Retina (tissue), 1 donor: ENCODE measurements at regions not wholly inside any gene's neighbourhood (a gene's known extent, or its start where the extent isn't known, plus 50 kb on each side); places are given as distances from the start of the nearest gene placed in this dataset.

Source experiments
- DNase-seq: peaks from one replicate; pipeline ENCODE4 v3.0.0-alpha.2; 2016

DNA sequence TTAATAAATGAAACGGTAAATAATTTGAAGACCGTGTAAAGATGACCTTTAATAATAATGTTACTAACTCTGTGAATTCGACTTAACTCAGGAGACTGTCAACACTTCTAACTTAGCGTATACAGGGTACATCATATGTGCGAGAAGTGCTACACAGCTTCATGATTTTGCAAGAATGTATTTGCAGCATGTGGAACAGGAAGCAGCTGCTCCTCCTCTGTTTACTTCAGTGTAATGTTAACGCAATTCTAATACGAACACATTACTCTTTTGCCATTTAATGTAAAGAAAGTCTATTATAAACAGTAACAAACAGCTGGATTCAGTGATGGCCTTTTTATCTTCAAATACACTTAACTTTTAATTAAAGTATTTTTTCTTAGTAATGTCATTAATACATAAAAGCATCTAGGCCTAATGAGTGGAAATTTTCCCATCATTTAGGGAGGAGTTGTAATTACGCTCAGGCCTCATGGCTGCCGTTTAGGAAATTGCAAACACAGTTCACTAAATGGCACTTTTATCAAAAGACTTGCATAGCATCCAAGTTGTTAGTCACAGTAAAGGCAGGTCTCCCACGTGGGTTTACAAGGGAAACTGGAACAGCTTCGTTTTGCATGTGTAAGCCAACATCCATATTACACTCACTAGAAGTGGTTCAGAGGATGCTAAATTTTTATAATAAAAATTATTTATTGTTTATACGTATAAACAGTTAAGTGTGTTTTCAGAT is 635.7 kb downstream of the FBXO15 start:
- no peak for DNase-seq

DNA sequence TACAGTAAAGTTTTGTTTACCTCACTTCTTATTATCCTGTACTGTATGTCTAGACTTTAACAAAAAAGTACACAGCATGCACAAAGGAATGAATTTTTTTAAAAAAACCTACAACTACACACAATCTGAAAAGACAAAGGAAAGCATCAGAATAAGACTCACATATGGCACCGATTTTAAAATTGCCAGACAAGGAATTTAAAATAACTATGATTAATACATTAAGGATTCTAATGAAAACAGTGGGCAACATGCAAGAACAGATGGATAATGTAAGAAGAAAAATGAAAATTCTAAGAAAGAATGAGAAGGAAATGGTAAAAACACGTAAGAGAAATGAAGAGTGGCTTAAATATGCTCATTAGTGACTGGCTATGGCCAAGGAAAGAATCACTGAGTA is 638.2 kb downstream of the FBXO15 start:
- DNase-seq = no peak

DNA sequence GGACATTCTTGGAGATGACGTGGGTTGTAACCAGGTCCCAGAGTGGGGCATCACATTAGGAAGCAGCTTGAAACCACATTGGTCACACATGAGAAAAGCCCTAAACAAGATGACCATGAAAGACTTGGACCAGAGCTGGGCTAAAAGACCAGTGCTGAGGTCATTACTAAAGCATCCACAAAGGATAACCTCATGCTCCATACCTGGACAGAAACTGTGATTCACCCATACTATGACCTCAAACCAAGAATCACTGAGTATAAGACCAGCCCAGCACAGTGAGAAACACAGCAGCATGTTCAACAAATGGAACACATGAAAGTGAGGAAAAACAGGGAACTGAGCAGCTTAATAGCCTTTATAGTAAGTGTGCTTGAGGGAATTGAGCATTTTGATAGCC is 635.5 kb upstream of the NETO1 start:
- DNase-seq = no peak

DNA sequence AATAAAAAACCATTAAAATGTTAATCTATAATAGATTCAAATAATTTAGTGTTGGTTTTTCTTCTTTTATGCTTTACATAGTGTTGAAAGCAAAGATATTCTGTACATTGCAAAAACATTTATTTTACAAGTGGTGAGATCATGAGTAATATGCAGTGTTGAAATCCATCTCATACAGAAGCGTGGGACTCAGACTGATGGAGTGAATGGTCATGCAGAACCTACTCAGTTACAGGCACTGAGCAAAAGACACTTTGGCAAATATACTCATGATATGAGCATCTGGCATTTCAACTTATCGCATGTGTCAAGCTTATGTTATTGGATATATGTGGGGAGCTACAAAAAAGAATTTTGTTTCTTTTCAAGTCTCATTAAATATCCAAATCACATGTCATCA is 620.2 kb upstream of the NETO1 start:
- DNase-seq = no peak

DNA sequence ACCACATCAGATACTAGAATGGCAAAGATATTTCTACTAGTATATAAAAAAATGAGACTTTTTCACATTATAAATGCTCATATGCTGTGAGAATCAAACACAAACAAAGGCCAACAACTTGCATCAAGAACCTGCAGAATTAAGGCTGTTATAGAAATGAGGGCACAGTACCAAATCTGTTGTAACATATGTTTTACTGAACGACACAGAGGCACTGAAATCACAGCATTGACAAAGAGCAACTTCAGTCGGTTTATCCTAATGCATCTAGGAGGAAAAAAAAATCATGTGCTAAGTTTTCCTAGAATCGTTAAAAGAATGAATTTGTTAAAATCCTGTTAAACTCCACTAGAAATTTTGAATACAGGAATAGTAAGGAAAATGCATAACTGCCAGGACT is 617.4 kb upstream of the NETO1 start:
- DNase-seq = no peak

DNA sequence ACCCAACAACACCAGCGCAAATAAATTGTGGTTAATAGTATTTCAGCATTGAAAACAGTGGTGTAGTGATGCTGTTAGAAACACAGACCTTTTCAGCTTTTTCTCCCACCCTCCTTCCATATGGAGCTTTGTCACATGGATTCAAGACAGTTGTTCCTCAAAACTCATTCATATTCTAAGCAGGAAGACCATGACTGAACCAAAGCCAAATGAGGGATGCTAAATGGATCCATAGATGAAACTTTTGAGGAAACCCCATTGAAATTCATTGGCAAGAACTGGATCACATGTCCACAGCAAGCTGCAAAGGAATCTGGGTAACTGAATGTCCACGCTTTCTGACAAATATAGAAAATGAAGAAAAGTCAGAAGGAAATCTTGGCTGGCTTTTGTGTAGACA is 615.1 kb upstream of the NETO1 start:
- no peak for DNase-seq

DNA sequence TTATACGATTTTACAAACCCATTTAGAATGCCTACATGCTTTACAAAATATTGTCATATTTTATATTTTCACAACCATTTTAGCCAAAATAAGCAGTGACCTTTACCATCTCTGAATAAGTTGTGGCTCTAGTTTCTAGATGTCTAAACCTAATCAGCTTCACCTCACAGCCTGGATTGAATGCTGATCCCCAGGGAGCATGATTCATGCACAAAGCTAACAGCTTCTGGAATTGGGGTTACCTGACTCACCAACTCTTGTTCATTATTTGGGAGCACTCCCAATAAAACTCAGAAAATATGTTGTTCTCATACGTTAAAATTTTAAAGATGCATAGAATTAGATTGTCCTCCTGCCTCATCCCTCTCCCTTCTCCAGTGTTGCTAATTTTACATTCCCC is 611.7 kb upstream of the NETO1 start:
- no peak for DNase-seq

DNA sequence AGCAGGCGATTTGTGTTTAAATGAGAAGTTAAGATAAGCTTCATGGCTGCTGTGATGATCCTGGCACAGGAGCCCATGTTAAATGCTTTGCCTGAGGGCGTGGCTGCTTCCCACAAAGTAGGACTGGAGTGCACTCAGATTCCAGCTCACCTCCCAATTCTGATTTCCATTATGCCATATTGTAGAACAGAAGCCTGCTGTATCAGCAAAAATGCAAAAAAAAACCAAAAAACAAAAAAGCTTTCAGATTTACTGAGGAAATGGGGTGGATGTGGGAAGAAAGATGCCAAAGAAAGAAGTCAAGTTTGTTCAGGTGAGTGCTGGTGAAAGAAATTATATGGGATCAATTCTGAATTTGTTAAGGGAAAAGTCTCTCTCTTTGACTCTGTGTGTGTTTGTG is 610.4 kb upstream of the NETO1 start:
- DNase-seq = no peak

DNA sequence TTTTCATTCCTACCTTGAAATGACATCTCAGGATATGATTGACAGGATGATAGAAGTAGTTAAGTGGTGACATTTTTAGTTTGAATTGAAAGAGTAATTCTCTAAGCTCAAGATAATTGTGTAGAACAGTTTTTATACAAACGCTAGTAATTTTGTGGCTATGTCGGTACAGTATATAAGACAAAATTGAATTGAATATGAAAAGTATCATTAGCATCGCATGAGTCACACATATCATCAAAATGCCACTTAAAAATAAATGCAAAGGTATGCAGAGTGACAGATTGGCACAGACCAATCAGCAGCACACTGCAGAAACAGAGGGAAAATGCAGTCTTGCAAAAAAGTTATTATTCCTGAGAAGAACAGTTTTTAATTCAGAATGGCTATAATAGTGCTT is 608.2 kb upstream of the NETO1 start:
- DNase-seq = no peak

DNA sequence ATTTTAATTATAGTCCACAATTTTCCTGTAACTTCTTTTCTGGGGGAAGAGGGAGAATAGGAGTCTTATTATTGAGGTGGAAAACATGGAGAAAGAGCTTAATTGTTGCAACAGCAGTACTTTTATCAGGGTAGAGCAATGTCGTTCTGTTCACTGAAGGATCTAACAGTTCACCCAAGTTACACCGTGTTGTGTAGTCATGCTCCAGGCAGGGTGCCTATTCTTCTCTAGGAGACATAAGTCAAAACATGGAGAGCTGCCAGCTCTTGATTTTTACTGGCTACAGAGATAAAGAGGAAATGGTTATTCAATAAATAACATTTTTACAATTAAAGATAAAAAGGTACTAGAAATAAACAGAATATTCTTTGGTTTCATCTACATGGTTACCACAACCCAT is 594.3 kb upstream of the NETO1 start:
- no peak for DNase-seq

DNA sequence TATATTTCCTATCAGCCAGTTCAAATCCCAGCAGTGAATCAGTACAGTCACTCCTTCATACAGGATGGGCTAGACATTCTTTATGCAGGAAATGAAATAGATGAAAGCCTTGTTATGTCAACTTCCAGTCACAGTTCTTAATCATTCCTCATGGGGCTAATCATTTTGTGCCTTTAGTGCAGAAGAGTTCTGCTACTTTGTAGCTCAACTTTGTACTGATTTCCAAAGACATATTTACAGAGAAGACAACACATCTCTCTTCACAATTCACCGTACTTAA is 593.9 kb upstream of the NETO1 start:
- DNase-seq = no peak

DNA sequence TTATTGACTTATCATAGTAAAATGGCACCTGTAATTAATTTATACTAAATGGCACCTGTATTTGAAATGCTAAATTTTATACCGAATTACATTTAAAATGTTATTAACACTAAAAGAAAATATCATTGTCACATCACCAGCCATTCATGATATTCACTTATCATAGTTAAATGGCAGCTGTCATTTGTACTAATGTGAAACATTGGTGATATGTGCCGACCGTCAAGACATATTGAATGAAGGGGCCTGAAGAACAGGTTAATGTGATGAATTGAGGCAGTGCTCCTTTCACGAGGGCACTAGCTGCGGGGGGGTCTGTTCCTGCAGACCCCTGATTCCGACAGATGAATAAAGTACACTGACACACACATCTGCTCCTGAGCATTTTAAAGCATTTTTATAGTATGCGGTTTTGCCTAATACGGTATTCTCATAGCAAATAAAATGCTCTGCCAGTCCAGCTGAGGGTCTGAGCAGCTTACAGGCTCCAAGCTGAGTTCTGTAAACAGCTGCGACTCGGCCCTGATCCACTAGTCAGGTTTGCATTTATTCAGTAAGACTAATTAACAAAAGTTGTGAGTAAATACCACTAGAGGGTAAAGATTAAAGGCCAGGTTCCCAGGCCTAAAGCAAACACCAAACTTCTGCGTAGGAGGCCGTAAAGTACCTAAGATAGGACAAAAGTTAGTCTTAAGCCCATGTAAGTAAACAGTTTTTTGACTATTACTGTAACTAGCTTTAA is 593.4 kb upstream of the NETO1 start:
- DNase-seq = no peak

DNA sequence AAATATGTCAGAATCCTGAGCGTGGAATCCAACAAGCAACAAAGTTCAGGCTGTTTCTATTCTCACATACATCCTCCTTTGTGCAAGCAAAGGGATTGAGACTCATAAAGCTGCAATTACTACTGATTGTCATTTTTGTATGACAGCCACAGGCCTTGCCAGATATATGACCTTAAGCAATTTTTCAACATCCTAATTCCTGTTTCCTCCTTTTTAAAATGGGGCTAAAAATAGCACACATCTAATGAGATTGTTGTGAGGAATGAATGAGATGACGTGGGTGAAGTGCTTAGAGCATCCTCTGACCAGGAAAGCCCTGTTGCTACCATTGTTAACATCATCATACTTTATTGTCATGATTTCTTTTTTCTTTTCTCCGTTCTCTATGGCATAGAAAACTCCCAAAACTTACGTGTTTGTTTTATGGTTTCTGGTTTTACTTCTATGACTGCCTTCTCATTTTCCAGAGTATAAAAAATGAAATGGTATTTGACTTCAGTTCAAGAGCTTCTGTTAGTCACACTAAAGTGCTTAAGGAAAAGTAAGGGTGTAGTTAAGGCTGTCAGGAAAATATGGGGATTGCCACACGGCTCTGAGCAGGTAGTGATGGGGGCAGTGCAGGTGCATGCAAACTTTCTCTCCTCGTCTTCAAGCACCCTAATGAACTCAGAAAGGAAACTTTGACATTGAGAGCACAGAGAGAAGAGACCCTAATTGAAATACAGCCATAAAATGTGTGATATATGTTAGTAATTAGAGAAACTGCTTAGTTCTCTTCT is 590.6 kb upstream of the NETO1 start:
- DNase-seq = no peak

DNA sequence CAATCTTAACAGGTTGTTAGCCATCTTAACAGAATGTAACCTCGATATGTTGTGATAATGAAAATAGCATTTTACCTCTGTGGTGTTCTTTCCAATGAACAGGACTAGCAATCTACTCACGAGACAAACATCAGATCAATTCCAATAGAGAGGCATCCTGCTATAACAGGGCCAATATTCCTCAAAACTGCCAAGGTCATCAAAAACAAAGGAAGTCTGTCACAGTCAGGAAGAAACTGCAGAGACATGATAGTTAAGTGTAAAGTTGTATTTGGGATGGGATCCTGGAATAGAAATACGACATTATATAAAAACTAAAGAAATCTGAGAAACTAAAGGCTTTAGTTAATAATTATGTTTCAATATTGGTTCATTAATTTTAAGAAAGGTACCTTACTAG is 588.9 kb upstream of the NETO1 start:
- DNase-seq = no peak

DNA sequence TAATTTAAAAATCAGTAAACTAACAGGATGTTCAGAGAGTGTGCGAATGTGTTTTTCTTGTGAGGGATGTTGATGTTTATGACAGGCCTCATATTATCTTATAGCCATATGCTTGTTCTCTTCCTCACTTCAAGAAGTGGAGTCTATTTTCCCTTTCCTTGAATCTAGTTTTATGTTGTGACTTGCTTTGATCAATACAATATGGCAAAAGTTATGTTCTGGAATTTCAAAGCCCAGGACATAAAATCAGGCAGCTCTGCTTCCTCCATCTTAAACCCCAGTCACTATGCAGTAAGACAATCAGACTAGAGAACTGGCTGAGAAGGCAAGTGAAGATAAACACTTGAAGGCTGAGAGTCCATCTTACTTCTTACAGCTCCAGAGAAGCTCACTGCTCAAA is 585.1 kb upstream of the NETO1 start:
- no peak for DNase-seq

DNA sequence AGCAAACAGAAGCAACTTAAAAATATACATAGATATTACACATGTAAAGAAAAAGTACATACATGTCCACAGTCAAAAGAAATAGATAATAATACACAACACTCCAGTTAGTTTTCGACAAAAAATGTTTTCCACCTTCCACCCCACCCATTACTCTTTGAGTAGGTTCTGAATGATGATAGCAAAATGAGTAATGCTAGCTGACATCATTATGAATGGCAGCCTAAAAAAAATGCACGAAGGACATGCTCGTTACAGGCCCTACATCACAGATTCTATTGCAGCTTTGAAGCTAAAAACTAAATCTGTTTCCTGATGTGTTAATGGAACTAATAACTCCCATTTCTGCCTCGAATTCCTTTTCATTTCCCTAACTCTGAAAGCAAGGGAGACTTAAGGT is 578.7 kb upstream of the NETO1 start:
- DNase-seq = no peak

DNA sequence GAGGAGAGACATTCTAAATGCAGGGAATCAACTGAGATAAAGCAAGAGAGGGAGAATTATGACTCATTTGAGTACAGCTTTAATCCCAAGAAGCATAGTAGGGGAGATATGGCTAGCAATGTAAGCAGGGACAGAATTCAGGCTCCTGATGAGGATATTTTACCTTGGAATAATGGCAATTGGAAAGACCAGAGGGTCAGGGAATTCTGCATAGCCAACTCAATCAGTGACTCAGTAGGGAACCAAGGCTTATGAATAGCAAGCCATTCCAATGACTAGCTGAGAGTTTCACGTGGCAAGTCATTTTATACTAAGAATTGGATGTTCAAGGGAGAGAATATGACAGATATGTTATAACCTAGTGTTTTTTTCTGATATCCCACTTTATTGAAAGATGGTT is 563.8 kb upstream of the NETO1 start:
- DNase-seq = no peak

DNA sequence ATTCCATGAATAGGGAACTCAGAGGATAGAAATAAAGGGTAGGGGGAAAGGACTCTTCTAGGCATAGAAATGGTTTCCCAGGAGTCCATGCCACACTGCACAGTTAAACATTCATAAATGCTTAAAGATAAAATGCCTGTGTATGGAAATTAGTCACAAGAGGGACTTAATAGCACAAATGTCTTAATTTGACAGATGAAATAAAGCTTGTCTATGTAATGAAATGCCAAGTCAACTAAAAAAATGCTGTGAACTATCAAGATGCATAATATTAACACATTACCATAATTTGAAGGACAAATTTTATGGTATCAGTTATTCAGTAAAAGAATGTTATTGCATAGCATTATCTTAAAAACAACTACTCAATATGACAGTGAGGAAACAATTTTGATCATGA is 553.2 kb upstream of the NETO1 start:
- DNase-seq = no peak

DNA sequence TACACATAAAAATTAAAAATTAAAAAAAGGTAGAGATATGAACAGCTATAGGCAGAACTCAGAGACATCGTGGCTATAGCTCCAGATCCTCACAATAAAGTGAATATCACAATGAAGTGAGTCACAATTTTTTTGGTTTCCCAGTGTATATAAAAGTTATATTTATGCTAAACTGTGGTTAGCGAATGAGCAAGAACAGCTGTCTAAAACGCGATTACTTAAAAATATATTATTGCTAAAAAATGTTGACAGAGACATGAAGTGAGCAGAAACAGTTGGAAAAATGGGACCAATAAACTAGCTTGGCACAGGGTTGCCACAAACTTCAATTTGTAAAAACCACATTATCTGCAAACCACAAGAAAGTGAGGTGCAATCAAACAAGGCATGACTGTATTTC is 551.7 kb upstream of the NETO1 start:
- no peak for DNase-seq

DNA sequence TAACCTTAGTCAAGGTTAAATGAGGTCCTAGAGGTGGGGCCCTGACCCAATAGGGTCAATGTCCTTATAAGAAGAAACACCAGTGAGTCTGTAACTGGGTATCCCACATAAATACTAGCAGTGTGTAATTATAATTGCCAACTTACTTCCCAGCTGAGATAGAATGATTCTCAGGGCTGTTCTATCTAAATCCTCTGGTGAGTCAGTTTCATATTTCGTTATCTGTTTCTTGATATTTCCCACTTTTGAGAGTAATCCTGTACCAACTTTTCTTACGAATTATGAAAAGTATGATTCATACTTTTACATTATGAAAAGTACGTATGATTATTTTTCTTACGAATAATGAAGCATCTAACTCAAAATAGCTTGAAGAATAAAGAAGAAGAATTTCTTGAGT is 546.8 kb upstream of the NETO1 start:
- no peak for DNase-seq

DNA sequence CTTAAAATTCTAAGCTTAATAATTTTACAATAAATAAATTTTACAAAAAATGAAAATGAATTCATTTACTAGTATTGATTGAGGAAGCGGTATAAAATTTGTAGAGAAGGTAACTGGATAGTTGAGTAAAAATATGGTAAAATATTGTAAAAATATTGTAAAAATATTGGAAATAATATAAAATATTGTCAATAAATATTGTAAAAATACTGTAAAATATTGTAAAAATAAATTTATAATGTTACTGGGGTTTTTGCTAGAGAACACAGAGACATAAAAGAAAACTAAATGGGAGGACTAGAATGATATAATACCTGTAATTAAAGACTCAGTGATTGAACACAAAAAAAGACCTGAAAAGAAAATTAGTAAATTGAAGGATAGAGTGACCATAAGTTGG is 546.3 kb upstream of the NETO1 start:
- no peak for DNase-seq

DNA sequence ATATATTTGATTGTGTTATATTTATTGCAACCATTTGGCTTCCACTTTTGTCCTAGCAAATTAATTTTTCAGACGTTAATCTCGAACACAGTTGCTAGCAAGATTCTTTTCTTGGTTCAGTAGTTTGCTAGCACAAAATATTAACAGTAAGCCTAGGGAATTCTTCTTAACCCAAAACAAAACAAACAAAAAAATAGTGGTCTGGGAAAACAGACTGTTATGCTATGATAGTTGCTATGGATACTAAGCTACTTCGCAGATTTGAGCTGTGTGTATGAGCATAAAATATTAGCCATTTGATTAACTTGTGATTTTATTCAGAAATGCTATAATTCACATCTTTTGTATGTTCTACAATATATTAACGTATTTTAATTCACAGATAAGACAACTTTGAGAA is 541.5 kb upstream of the NETO1 start:
- no peak for DNase-seq

DNA sequence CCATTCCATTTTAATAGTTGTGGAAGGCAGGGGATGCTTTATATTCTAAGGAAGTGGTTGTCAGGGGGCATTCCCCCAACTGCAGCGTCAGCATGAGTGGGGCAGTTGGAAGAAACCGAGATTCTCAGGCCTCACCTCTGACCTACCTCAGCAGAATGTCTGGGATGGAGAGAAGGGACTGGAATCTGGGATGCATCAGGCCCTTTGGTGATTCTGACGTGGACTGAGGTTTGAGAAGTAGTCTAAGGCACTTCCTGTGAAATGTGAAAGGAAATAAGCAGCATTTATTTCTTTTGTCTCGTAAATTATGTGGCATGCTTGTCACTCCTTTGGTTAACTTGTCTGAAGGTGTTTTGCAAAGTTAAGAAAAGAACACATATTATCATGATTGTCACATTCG is 540.7 kb upstream of the NETO1 start:
- no peak for DNase-seq

DNA sequence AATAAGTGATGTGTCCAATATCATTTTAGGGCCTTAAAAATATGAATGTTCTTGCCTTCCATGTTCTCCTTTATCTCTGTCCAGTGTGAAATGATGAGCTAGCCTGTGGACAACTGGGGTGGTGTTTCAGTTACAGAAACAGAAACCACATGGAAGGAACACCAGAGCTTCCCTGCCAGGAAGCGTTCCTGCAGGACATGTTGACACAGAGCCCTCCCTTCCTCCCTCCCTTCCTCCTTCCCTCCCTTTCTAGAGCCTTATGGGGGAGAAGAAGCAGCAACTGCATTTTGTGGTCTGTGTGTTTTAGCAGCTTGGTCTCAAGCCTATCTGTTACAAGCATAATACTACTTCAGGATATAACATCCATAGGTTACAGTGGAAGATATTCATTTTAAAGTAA is 539.7 kb upstream of the NETO1 start:
- no peak for DNase-seq
